ENCODE measurements at regions not wholly inside any gene's neighbourhood (a gene's known extent, or its start where the extent isn't known, plus 50 kb on each side); places are given as distances from the start of the nearest gene placed in this dataset.
"Not testable (repeated sequence)": the region's sequence is repeated elsewhere in the genome, so short reads cannot be mapped to it uniquely, and the experiment has no call there.

DNA sequence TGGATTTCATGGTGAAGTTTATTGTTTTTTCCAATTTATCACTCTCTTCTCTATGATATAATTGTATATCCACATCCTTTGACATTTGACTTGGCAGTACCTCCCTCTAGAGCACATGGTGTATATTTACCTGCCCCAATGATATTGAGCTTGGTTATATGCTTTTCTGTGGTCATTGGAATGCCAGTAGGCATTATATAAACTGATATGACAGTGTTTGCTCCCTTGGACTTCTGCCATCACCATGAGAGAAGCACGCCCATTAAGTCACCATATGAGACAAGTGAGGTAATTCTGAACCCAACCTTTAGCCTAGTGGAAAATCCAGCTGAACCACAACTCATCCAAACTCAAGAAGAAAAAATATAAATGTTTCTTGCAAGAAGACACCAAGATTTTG lies 2761.5 kb downstream of the ARAP2 start:
- DNase-seq, result no peak

DNA sequence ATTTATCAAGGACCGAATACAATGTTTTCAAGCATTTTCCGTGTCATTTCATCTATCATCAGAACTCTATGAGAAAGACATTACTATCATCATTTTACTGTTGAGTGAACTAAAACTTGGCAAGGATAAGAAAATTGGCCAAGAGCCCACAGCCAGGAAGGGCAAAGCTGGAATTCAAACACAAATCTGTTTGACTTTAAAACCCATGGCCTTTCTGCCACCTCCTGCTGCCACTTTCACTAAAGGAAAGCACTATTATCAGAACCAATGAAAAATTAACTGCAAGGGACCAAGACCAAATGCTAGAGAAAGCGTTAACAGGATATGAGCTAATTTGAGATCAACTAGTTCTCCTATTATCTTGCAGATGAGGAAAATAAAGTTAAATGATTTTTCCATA lies 2759.2 kb downstream of the ARAP2 start:
- DNase-seq, result no peak

DNA sequence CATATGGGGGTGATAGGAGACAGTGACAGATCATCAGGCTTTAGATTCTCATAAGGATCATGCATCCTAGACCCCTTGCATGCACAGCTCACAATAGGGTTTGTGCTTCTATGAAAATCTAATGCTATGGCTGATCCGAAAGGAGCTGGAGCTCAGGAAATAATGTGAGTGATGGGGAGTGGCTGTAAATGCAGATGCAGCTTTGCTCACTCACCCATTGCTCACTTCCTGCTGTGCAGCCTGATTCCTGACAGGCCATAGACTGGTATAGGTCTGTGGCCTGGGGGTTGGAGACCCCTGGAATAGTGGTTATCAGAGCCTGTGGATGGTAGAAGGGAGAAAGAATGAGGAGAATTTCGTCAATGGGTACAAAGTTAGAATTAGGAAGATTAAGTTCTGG lies 2751.1 kb downstream of the ARAP2 start:
- DNase-seq, result no peak

DNA sequence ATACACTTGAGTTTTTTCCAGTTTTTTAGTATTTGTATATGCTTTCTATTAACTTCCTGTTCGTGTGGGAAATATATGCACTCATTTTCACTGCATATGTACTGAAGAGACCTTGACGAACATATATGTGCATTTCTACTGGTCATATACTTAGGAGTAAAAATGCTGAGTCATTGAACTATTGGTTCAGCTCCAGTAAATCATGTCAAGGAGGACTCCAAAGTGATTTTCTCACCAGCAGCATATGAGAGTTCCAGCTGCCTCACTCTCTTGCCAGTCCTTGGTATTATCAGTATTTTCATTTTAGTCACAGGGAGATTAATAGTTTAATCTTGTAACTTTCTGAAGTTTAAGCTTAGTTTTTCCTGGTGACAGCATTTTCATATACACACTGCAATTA lies 2750.2 kb downstream of the ARAP2 start:
- no peak for DNase-seq

DNA sequence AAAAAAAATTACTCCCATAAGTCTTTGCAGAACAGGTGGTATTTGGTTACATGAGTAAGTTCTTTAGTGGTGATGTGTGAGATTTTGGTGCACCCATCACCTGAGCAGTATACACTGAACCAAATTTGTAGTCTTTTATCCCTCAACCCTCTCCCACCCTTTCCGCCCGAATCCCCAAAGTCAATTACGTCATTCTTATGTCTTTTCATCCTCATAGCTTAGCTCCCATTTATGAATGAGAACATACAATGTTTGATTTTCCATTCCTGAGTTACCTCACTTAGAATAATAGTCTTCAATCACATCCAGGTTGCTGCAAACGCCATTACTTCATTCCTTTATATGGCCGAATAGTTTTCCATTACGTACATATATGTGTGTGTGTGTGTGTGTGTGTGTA lies 2742.7 kb downstream of the ARAP2 start:
- DNase-seq, result not testable (repeated sequence)

DNA sequence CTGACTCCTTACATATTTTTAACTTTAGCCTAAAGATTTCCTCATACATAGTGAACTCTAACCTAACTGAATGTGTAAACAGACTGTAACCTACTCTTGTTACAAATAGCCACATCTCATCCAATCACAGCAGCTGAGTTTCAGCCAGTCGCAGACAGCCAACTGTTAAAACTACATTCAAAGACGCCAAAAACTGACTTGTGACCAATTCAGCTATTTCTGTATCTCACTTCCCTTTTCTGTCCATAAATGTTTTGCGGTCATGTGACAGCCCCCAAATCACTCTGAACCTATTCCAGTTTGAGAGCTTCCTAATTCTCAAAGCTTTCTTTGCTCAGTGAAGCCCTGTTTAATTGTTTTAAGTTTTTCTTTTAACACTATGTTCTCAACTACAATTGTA lies 2731.9 kb downstream of the ARAP2 start:
- no peak for DNase-seq

DNA sequence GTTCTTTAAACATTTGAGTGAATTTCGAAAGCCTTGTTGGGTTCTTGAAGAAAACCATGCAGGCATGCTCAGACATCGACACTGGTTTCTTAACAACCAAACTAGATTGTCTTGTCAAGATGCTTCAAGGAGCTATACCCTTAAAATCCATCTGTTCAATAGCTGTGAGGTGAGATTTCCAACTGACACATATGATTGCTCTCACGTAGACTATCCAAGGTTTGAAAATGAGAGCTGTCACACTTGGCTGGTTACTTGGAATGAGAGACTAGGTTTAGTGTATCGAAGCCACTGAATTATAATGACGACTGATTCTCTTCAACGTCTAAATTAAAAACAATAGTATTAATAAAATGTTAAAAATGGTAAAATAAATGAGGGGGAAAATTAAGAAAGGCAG lies 2725.5 kb downstream of the ARAP2 start:
- DNase-seq, result no peak

DNA sequence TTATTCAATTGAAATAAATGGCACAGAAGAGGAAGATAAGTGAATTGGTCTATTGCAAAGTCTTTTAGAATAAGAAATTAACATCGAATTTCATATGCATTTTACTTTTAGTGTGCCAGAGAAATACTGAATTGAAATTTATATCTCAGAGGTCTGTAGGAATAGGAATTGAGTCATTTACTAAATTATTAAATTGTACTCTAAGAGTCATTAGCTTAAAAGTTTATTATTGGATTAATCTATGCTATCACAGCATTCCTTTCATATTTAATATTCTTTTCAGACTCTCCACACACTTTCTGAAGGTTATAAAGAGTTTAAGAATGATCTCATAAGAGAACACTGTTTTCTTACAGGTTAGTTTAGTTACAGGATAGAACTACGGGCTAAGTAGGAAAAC lies 2711.5 kb downstream of the ARAP2 start:
- no peak for DNase-seq

DNA sequence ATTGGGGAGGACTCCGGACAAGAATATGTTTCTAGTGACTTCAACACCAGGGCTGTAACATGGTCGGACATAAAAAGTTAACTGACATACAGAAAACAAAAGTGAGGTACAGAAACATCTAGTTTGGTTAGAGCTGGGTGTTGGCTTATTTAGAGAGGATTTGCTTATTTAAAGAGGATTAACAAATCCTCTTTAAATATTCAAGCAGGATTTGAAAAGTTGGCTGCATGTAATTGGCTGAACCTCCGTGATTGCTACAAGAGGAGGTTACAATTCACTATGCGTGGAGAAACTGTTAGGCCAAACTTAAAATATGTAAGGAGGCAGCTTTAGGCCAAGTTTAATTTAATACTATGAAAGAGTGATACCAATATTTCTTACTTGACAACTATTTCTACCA lies 2707.4 kb downstream of the ARAP2 start:
- DNase-seq, result no peak

DNA sequence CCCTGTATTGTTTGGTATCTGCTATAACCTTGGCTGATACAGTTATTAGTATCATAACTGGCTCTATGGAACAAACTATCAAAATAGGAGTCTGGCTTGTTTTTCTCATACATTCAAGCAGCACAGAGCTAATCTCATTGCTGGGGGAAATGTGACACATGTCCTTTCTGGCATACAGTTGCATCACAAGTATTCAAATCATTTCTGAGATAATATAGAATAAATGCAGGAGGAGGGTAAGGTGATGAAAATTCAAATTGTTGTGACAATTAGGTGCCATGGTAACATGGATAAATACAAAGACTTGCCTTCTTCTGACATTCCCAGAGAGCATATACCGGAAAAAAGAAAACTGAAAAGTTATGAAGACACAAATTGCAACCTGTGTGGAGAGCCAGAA lies 2706.8 kb downstream of the ARAP2 start:
- no peak for DNase-seq

DNA sequence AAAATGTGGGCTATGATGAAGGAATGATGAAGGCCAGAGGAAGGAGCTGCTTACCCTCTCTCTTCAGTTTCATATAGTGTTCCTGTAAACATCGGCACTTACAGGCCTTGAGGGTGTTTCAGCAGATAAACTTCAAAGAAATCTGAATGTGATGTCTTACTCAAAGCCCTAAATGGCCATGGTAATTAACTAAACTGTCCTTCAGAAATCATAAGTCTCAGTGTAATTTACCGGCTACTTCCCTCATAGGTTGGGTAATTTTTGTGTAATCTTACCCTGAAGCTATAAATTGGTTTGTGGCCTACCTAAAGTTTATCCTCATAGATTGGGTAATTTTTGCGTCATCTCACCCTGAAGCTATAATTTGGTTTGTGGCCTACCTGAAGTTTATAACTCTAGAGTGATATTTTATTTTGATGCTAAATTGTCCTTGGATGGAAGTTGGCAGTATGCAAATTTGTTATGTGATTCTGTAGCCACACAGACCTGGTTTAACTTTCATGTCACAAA lies 2700.3 kb downstream of the ARAP2 start:
- DNase-seq, result no peak

DNA sequence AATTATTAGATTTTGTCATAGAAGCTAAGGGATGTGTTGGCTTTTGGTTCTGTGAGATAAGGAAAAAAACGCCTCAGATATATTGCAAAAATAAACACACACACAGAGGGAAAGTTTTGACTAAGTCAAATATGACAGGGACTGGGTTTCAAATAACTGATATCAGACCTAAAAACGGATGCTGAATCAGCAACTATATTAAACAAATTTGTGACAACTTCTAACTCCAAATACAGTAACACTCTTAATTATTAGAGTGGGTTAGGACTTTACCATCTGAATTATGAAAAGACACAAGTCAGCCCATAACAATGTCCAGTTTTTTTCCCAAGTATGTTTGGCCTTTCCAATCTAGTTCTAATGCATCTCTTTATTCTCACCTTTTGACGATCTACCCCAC lies 2693.1 kb downstream of the ARAP2 start:
- no peak for DNase-seq

DNA sequence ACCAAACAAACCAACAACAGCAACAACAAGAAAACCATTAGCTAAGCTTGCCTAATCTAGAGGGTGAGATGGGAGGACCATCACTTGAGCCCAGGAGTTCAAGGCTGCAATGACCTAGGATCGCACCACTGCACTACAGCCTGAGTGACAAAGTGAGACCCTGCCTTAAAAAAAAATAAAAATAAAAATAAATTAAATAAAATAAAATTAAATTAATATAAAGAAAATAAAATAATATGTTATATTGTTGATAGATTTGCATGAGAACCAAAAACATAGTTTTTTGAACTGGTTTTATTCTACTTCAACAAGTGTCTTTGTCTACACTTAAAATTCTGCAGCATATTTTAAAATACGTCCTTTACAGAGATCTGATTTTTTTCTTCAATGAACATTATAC lies 2683.1 kb downstream of the ARAP2 start:
- DNase-seq, result no peak

DNA sequence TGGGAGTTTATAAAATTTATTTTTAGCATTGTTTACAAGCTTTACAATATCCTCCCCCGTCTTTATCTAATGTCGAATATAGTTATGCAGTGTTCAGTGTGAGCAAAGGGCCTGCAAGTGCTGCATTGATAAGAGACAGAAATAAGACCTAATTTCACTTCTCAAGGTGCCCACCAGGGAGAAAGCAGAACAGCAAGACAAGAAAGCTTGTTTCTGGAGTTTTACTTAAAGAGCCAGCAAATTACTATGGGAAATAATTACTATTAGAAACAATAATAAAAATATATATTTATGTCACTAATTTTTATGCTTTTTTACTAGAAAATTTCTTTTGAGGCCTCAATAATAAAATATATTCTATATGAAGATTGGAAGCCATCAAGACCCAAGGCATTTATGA lies 2677.7 kb downstream of the ARAP2 start:
- DNase-seq, result no peak

DNA sequence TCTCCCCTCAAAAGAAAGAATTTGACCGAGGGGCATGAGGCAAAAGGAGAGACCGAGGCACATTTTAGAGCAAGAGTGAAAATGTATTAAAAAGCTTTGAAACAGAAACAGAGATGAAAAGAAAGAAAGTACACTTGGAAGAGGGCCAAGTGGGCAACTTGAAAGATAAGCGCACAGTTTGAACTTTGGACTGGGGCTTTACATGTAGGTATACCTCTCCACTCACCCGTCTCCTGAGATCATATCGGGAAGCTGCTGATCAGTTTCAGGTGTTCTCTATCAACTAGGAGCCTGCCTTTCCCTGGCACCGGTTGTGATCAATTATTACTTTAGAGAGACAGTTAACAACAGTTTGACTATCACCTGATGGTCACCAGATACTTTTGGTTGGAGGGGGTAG lies 2666.5 kb downstream of the ARAP2 start:
- no peak for DNase-seq

DNA sequence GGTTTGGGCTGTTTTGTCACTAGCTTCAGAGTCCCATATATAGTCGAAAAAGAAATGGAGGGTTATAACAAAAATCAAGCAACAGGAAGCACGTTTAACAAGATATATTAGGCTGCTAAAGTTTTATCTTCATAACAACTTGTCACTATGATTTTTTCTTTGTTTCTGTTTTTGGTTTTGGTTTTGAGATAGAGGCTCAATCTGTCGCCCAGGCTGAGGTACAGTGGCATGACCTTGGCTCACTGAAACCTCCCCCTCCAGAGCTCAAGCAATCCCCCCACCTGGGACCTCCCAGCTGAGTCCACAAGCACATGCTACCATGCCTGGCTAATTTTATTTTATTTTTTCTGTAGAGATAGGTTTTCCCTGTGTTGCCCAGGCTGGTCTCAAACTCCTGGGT lies 2664.4 kb downstream of the ARAP2 start:
- no peak for DNase-seq

DNA sequence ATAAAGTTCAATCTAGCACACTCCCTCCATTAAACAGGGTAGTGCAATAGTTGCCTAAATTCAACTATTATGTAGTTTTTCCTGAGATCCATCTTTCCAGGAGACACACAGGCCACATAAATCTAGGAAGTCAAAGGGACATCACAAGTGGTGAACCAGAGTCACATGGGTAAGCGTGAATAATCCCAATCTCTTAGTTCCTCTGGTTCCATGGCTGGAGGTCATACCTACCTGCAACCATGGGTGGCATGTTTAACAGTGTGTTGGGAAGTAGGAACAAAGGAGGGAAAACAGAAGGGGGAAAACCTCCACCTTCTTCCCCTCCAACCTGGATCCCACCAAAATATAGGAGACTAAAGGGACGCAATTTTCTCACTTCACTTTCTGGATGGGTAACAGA lies 2651.6 kb downstream of the ARAP2 start:
- no peak for DNase-seq

DNA sequence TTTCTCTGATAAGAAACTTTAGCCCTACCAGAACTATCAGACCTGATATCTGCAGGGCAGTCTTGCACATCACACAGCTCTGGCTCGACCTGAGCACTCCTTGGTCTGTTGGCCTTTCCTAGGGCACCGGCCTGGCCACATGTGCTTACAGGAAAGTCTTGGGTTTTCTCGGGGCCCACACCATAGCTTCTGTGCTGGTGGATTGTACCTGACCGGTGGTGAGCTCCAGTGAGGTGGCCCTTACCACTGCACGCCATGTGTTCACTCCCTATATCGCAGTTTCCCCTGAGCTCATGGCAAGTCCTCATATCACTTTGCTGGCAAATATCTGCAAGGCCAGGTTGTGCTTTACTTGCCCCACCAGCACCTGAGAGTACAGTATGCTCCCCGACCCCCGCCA lies 2637.4 kb downstream of the ARAP2 start:
- DNase-seq, result no peak

DNA sequence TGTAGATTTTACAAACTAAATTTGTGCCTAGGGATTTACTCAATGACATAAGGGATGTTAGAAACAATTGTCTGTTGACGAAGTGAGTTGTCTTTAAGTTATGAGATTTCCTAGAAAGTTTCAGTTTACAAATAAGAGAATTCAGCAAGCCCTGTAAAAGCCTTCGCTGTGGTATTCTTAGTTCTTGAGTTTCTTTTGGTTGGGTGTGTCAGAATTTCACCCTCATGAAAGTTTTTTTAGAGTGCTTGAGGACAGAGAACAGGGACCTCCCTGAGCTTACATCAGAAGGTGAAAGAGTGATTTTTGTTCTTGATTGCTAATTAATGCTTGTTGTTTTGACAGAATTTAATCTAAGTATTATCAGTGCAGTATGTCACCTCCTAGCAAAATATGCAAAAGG lies 2628.2 kb downstream of the ARAP2 start:
- no peak for DNase-seq

DNA sequence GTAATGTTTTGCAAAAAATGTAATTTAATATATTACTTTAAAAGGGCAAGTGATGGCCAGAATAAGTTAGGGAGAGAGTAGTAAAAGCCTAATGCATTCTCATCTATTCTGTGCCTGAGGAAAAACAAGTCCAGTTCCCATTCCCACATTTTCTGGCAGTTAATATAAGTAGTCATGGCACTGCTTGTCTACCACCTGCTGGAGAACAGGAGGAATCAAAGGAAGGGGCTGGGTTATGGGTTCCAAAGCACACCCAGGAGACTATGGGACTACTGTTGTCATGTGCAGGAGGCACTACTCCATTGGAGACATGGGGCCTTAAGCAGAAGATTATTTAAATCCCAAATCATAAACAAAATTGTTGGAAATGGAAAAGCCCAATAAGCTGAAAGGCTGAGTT lies 2618.6 kb downstream of the ARAP2 start:
- DNase-seq, result no peak

DNA sequence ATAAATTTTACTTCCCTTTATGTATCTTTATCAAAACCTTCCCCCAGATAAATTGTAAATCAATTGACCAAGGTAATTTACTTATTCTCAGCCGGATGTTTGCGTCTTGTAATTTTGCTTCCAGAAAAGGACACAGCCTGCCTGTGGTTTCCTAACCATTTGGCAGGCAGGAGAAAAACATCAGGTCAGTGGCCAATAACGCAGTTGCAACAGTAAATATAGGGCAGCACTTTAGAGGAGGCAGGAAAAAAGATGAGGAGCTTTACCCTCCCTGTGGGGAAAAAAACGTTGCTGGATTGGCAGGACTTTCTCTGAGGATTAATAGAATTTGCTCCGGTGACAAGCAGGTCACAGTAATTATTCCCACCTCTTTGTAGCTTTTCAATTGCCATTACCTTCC lies 2618.1 kb downstream of the ARAP2 start:
- DNase-seq, result no peak

DNA sequence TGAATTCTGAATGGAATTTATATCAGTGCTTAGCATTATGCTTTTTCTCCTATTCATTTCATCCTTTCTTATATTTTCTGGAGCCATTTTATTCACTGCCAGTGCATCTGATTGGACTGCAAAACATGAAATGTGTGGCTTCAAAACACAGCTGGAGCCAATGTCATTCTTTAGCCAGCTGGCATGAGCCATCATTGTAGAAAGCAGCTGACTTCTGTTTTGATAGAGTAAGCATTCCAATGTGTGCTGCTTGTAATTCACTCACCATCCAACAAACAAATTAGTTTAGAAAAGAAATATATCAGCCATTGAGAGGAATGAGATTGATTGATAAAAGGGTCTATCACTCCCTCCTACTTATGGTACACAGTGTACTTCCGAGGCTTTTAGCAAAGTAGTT lies 2616.0 kb downstream of the ARAP2 start:
- DNase-seq, result no peak

DNA sequence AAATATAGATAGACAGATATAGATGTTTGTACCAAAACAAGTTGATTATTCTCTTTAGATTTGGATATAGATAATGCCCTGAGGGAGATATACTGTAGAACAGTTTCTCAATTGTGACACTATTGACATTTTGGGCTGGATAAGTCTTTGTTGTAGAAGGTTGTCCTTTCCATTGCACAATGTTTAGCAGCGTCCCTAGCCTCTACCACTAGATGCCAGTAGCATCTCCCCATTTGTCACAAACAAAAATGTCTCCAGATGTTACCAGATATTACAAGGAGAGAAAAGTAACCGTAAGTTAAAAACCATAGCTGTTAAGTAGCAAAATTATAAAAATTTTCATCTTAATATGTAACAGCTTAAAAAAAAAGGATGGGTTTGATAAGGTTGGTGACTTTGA lies 2595.3 kb downstream of the ARAP2 start:
- DNase-seq, result no peak

DNA sequence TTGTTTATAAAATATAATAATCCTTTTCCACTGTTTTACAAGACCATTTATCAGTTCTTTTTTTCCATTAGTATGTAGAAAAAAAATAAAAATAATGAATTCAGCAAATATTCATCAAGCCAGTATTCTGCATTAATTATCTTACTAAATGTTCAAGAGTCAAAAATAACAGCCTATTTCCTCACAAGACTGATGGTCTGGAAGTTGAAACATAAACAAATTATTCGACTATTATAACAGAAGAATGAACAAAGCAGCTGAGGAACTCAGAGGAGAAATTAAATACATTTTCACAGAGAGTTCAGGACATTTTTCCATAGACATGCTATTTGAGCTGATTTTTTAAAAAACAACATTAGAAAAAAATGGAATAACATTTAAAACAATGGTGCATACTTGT lies 2594.8 kb downstream of the ARAP2 start:
- DNase-seq, result no peak

DNA sequence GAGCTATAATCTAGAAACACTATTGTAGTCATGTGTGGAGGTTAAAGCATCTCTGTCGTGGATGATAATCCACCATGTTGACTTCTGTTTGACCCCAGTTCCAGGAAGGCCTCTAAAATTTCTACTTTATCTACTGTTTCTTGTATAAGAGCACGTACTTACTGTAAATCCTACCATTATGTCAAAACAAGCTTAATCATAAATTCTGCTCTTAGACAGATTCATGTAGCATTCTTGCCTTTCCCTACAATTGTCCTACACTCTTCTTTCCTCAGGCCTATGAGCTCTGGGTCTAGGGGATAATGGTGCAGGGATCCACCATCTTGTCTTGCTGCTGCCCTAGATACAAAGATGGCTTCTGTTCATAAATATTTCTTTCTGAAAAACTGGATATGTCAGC lies 2594.3 kb downstream of the ARAP2 start:
- no peak for DNase-seq

DNA sequence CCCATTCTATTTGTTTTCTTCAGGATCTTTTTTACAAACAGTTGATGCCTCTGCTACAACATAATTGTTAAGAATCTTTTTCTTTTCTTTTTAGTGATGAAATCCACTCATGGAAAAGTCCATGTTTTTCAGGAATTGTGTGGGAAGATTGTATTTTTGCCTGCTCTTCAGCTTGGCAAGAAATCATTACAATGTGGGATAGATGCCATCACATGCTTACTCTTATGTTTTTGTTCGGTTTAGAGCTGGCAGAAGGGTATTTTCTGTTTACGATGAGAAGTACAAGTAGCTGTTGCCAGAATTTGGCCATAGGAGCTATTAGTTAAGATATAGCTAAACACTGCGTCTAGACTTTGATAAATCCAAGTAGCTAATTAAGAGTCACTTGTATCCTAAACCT lies 2585.3 kb downstream of the ARAP2 start:
- no peak for DNase-seq
